Neuron (in vitro differentiated cells): ENCODE measurements at regions not wholly inside any gene's neighbourhood (a gene's known extent, or its start where the extent isn't known, plus 50 kb on each side); places are given as distances from the start of the nearest gene placed in this dataset.

ENCODE experiments used
- H2AFZ ChIP-seq: one replicate; pipeline ENCODE4 v1.6.1; 2013; ENCODE audit warnings: low read depth, mild to moderate bottlenecking, inconsistent platforms, low read length, moderate library complexity
- H3K27me3 ChIP-seq: one replicate; pipeline ENCODE4 v1.6.1; 2013; ENCODE audit warnings: low read length; ENCODE audit not compliant: insufficient read depth
- H3K36me3 ChIP-seq: one replicate; pipeline ENCODE4 v1.6.1; 2013; ENCODE audit warnings: low read length; ENCODE audit not compliant: insufficient read depth
- H3K4me1 ChIP-seq: one replicate; pipeline ENCODE4 v1.6.1; 2013; ENCODE audit warnings: low read length; ENCODE audit not compliant: insufficient read depth
- H3K4me3 ChIP-seq: 2 replicates; pipeline ENCODE4 v1.5.1; 2013; ENCODE audit warnings: mild to moderate bottlenecking, low read length, moderate library complexity
- H3K9me3 ChIP-seq: one replicate; pipeline ENCODE4 v1.6.1; 2013; ENCODE audit warnings: low read length

DNA sequence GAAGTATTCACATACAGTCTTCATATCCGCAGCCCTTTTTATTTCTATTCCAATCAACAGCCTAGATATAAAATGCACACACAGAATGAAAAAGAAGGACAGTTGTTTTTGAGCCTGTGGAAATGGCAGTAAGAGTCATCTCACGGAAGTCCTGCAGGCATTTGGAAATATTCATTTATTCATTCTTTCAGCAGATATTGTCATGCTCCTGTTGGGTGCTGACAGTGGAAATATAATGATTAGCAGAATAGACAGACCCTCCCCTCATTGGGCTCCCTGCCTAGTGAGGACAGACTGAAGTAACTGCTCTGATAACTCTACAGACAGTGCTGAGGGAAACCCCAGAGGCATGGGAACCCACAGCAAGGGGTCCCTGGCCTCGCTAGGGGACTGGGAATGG lies 392.3 kb downstream of the FOXO1 start:
- H2AFZ ChIP-seq, result no peak overlapping the region
- no peaks in the 10 kb centered on the region for H3K9me3 ChIP-seq
- no peaks in the 10 kb centered on the region for H3K36me3 ChIP-seq
- no peak overlapping the region for H3K4me3 ChIP-seq
- H3K27me3 ChIP-seq, result no peaks in the 10 kb centered on the region
- peaks cover 4% of the 10 kb centered on the region for H3K4me1 ChIP-seq

DNA sequence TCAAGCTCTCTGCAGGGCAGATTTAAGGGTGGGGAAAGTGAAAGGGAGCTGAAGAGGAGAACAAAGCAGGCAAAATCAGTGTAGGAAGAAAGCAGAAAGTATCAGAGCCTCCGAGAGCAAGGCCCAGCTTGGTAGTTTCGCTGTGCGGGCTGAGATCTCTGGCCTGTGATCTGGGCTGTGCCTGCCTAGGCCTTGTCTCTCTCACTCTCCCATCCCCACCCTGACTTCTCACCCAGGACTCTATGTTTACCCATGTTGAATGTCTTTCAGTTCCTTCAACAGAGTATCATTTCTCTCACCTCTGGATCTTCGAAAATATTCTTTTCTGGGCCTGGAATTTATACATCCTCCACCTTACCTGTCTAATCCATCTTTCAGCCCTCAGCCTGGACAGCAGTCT lies 391.3 kb downstream of the FOXO1 start:
- H3K9me3 ChIP-seq, result no peaks in the 10 kb centered on the region
- H2AFZ ChIP-seq, result no peak overlapping the region
- H3K36me3 ChIP-seq, result no peaks in the 10 kb centered on the region
- H3K4me1 ChIP-seq, result peaks cover 4% of the 10 kb centered on the region
- H3K27me3 ChIP-seq, result no peaks in the 10 kb centered on the region
- no peak overlapping the region for H3K4me3 ChIP-seq

DNA sequence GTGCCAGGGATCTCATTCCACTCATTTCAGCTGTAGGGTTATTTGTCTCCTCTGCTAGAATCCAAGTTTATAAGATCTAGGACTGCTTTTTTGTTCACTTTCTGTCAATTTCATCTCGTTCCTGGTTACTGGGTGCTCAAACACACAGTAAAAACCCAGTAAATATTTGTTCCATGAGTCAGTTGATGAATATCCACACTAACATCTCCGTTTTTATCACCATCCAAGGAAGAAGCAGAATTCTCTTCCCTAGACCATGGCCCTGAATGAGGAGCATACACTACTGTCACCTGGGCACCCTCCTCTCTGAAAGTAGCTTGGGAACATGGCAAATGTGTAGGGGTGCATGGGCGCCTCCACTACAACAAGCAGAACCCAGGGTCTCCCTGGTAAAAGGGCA lies 390.8 kb downstream of the FOXO1 start:
- H2AFZ ChIP-seq, result no peak overlapping the region

DNA sequence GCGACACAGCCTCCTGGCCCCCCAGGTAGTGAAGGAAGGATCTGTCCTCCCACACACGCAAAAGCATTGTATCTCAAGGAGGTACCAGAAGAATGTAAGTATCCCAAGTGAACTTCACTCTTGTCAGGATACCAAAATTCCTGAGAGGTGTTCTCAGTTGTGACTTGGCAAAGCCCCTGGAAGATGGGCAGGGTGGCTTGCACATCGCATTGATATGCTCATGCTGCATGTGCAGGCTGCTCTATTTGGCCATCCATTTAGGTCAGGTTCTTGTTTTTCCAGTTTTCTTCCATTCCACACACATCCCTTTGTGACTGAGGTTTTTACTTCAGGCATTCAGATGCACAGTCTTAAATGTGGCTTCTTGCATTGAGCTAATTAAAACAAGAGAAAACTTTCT lies 382.8 kb downstream of the FOXO1 start:
- H3K4me3 ChIP-seq, result no peak overlapping the region
- no peak overlapping the region for H2AFZ ChIP-seq
- H3K4me1 ChIP-seq, result no peaks in the 10 kb centered on the region
- no peaks in the 10 kb centered on the region for H3K36me3 ChIP-seq
- H3K27me3 ChIP-seq, result no peaks in the 10 kb centered on the region
- H3K9me3 ChIP-seq, result no peaks in the 10 kb centered on the region

More for the DNA sequence above, 390.8 kb downstream of the FOXO1 start:
- H3K4me1 ChIP-seq, result peaks cover 4% of the 10 kb centered on the region
- no peaks in the 10 kb centered on the region for H3K27me3 ChIP-seq
- no peaks in the 10 kb centered on the region for H3K9me3 ChIP-seq
- H3K4me3 ChIP-seq, result no peak overlapping the region
- H3K36me3 ChIP-seq, result no peaks in the 10 kb centered on the region

DNA sequence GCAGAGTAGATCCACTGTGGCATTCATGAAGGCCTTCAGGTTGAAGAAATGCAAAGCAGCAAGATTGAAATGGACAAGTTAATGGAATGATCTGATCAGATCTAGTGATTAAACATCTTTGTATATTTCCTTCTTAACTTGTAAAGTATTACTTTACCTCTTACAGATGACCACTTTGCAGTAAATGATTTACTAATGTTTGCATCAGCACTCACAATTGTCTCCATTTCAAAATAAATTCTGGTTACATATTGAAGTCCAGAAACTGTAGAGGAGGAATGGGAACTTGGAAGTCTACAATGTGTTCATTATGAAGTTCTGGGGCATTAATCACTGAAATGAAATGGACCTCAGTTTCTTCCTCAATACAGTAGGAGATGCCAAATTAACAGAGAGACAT lies 380.8 kb downstream of the FOXO1 start:
- Histone ChIP-seq H3K27me3 (no peaks in the 10 kb centered on the region), H3K9me3 (no peaks in the 10 kb centered on the region), H2AFZ (no peak overlapping the region), H3K4me1 (no peaks in the 10 kb centered on the region), H3K36me3 (no peaks in the 10 kb centered on the region), H3K4me3 (no peak overlapping the region)

DNA sequence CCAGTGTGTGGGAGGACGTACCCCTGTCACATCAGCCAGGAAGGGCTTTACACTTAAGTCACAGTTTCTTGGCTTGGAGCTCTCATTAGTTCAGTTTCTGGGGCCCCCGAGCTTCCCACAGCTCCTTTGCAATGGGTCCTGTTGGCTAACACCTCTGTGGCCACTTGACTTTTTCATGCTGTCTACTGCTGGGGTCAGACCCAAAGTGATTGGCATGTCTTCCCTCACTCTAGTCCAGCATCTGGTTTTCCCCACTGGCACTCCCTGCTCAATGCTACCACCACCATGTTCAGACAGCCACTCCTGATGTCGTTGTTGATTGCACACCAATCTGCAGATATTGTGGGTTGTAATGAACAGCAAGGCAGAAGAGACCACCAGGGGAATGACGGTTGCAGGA lies 379.0 kb downstream of the FOXO1 start:
- no peaks in the 10 kb centered on the region for H3K27me3 ChIP-seq
- H2AFZ ChIP-seq, result no peak overlapping the region
- no peak overlapping the region for H3K4me3 ChIP-seq
- H3K4me1 ChIP-seq, result no peaks in the 10 kb centered on the region
- no peaks in the 10 kb centered on the region for H3K36me3 ChIP-seq
- no peaks in the 10 kb centered on the region for H3K9me3 ChIP-seq

DNA sequence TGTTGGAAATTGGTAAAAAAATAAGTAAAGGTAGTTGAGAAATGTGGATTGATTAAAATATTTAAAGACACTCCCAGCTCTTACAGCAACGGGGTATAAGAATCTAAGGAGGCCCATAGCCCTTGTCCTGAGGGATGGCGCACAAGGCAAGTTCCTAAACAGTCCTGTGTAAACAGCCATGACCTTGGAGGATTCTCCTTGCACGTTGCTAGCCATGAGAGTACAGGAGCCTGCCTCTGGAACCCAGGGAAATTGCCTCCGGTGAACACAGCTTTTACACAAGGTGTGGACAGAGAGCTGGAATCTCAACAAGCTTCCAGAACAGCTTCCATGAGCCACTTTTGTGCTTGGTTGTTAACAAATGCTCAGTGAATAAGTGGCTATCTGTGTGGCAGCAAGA lies 378.2 kb downstream of the FOXO1 start:
- H3K4me1 ChIP-seq, result no peaks in the 10 kb centered on the region
- no peaks in the 10 kb centered on the region for H3K9me3 ChIP-seq
- no peak overlapping the region for H2AFZ ChIP-seq
- H3K36me3 ChIP-seq, result no peaks in the 10 kb centered on the region
- H3K27me3 ChIP-seq, result no peaks in the 10 kb centered on the region
- H3K4me3 ChIP-seq, result no peak overlapping the region

DNA sequence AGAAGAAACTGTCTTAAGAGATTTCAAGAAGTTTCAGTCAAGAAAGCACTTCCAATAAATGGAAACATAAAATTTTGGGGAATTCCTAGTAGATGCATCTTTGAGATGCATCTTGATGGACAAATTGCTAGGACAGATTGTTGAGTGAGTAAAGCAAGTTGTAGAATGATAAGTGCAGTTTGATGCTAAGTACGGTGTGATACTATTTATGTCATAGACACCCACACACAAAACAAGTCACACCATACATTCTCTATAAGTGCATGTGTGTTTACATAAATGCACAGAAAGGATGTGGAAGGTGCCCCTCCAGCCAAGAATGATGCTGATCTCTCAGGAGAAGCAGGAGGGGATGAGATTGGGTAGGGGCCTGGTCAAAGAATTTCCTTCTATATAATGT lies 375.7 kb downstream of the FOXO1 start:
- no peaks in the 10 kb centered on the region for H3K27me3 ChIP-seq
- H3K36me3 ChIP-seq, result no peaks in the 10 kb centered on the region
- no peak overlapping the region for H2AFZ ChIP-seq
- H3K4me3 ChIP-seq, result no peak overlapping the region
- no peaks in the 10 kb centered on the region for H3K9me3 ChIP-seq
- no peaks in the 10 kb centered on the region for H3K4me1 ChIP-seq

DNA sequence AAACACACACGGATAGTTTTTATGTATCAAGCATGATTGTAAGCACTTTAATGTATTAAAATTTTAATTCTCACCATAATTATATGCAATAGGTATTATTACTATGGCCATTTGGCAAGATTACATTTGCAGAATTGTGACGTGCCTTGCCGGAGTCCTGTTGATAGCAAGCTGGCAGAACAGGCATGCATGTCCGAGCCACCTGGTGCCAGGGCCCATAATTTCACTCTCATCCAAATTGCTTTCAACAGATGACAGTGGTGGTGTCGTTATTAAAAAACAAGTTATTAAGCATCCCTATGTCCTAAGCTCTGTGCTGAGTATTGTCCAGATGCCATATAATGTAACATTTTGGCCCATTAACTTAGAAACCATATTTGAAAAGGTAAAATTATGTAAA lies 374.3 kb downstream of the FOXO1 start:
- Histone ChIP-seq H3K4me1 (no peaks in the 10 kb centered on the region), H3K9me3 (peaks cover 4% of the 10 kb centered on the region), H3K27me3 (no peaks in the 10 kb centered on the region), H3K4me3 (no peak overlapping the region), H2AFZ (no peak overlapping the region), H3K36me3 (no peaks in the 10 kb centered on the region)

DNA sequence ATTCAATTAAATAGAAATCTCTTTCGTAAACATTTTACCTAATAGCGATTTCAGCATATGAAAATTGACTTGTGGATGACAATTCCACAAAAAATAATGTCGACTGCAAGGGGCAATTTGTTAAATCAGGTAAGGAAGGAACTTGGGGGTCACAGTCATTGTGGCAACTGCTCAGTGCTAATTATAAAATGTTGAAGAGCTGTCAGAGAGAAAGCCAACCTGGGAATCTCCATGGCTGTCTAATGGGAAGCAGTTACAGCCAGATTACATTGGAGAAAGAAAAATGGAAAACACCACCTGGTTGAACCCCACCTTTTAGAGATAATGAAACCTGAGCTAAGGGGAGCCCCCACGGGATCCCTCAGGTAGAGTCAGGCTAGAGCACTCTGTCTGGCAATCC lies 373.9 kb downstream of the FOXO1 start:
- H3K9me3 ChIP-seq, result peaks cover 4% of the 10 kb centered on the region
- no peaks in the 10 kb centered on the region for H3K4me1 ChIP-seq
- H3K4me3 ChIP-seq, result no peak overlapping the region
- no peaks in the 10 kb centered on the region for H3K27me3 ChIP-seq
- no peak overlapping the region for H2AFZ ChIP-seq
- no peaks in the 10 kb centered on the region for H3K36me3 ChIP-seq

DNA sequence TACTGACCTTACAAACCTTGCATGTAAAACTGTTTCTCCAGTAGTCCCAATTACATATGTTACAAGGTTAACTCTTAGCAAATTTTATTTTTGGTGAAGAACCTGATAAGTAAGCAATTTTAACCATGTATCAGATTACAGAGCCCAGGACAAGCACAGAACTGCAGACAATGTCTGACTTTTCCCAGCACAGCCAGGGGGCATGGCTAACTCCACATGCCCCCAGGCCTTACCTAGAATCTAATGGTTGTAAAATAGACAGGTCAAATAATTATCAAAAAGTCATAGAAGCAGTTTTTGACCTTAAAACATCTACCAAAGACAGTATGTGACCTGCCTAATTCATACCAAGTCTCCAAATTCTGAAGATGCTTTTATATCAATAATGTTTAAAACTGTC lies 364.1 kb downstream of the FOXO1 start:
- Histone ChIP-seq H3K4me1 (no peaks in the 10 kb centered on the region), H3K27me3 (no peaks in the 10 kb centered on the region), H3K36me3 (no peaks in the 10 kb centered on the region), H3K4me3 (no peak overlapping the region), H2AFZ (no peak overlapping the region), H3K9me3 (peaks cover 3% of the 10 kb centered on the region)

DNA sequence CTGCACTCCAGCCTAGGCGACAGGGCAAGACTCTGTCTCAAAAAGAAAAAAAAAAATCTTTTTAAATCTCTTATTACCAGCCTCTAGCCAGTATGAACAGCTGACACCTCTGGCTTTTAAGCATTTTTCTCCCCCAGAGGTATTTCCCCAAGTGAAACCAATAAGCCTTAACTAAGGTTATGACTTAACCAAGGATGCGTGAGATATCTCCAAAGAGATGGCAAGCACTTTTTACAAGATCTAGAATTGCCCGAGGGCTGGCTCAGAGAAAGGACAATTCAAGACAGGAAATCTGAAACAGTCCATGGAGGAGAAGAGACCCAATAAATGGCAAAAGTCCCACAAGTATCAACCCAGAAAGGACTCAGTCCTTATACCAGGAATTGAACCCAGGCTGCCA lies 362.1 kb downstream of the FOXO1 start:
- Histone ChIP-seq H3K36me3 (no peaks in the 10 kb centered on the region), H3K4me1 (no peaks in the 10 kb centered on the region), H3K9me3 (peaks cover 3% of the 10 kb centered on the region), H3K27me3 (no peaks in the 10 kb centered on the region), H2AFZ (no peak overlapping the region), H3K4me3 (no peak overlapping the region)

DNA sequence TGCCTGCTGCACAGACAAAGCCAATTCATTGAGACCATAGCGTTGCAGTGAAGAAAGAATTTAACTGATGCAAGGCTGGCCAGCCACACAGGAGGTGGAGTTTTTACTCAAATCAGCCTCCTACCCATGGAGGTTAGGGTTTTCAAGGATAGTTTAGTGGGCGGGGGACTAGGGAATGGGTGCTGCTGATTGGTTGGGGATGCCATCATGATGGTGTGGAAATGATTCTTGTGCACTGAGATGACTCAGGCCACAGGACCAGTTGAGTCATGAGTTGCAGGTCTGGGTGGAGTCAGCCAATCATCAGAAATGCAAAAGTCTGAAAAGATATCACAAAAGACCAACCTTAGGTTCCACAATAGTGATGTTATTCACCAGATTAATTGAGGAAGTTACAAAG lies 359.6 kb downstream of the FOXO1 start:
- no peaks in the 10 kb centered on the region for H3K4me1 ChIP-seq
- H3K27me3 ChIP-seq, result no peaks in the 10 kb centered on the region
- H3K36me3 ChIP-seq, result no peaks in the 10 kb centered on the region
- no peak overlapping the region for H3K4me3 ChIP-seq
- no peak overlapping the region for H2AFZ ChIP-seq
- H3K9me3 ChIP-seq, result peaks cover 3% of the 10 kb centered on the region

DNA sequence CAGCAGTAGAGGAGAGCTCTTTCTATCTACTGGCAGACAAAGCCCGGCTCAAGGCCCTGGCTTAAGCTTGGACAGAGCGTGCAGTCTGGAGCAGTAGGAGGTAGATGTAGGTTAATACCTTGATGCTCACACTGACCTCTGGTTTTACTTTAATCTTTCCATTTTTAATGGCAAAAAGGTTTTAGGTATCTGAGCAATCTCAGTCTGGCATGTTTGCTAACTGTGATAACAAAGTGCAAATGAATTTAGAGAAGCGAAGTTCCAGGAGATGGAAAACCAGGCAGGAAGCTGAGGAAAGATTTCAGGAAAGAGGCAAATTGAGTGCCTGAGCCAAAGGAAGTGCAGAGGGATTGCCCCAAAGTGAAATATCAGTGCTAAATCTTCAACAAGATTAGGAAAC lies 356.6 kb downstream of the FOXO1 start:
- no peaks in the 10 kb centered on the region for H3K4me1 ChIP-seq
- H3K36me3 ChIP-seq, result no peaks in the 10 kb centered on the region
- no peak overlapping the region for H3K4me3 ChIP-seq
- H3K9me3 ChIP-seq, result no peaks in the 10 kb centered on the region
- no peak overlapping the region for H2AFZ ChIP-seq
- no peaks in the 10 kb centered on the region for H3K27me3 ChIP-seq
